NCI-H510A (cell line): ENCODE measurements at regions not wholly inside any gene's neighbourhood (a gene's known extent, or its start where the extent isn't known, plus 50 kb on each side); places are given as distances from the start of the nearest gene placed in this dataset.

Experiments used
- DNase-seq: peaks from one replicate; lab custom pipeline; 2025; lab: John Stamatoyannopoulos, UW

- DNase-seq, result no peak
Measured at GRCh38 chr10:59087486-59087885, 89.0 kb upstream of the PHYHIPL start.

- no peak for DNase-seq
Measured at GRCh38 chr10:59088912-59089573, 87.4 kb upstream of the PHYHIPL start.

GRCh38 chr10:59090817-59091622, 85.4 kb upstream of the PHYHIPL start:
- DNase-seq, result no peak

GRCh38 chr10:59093461-59093860, 83.0 kb upstream of the PHYHIPL start:
- no peak for DNase-seq

- no peak for DNase-seq
Measured at GRCh38 chr10:59096631-59097030, 79.8 kb upstream of the PHYHIPL start.

- DNase-seq, result no peak
Measured at GRCh38 chr10:59098387-59098786, 78.1 kb upstream of the PHYHIPL start.

- DNase-seq, result no peak
Measured at GRCh38 chr10:59098831-59099452, 77.5 kb upstream of the PHYHIPL start.

- DNase-seq, result no peak
Measured at GRCh38 chr10:59099481-59099880, 77.0 kb upstream of the PHYHIPL start.

- no peak for DNase-seq
Measured at GRCh38 chr10:59102394-59102793, 74.0 kb upstream of the PHYHIPL start.

GRCh38 chr10:59104186-59104585, 72.3 kb upstream of the PHYHIPL start:
- no peak for DNase-seq

GRCh38 chr10:59106441-59106840, 70.0 kb upstream of the PHYHIPL start:
- DNase-seq, result no peak

GRCh38 chr10:59107147-59107546, 69.3 kb upstream of the PHYHIPL start:
- DNase-seq, result no peak

GRCh38 chr10:59108296-59108870, 68.1 kb upstream of the PHYHIPL start:
- no peak for DNase-seq

GRCh38 chr10:59108886-59109288, 67.6 kb upstream of the PHYHIPL start:
- DNase-seq, result no peak

- no peak for DNase-seq
Measured at GRCh38 chr10:59109826-59110225, 66.6 kb upstream of the PHYHIPL start.

- DNase-seq, result no peak
Measured at GRCh38 chr10:59124187-59124586, 52.3 kb upstream of the PHYHIPL start.

GRCh38 chr10:59125666-59126065, 50.8 kb upstream of the PHYHIPL start:
- no peak for DNase-seq

- no peak for DNase-seq
Measured at GRCh38 chr10:59126261-59126660, 50.2 kb upstream of the PHYHIPL start.
